Epithelial cell of esophagus (primary cell): ENCODE measurements at regions not wholly inside any gene's neighbourhood (a gene's known extent, or its start where the extent isn't known, plus 50 kb on each side); places are given as distances from the start of the nearest gene placed in this dataset.
A peak's percentile ranks its signal among the peaks of the same experiment; 100 is the strongest.

Experiments used
- DNase-seq: peaks from one replicate; pipeline ENCODE4 v3.0.0; 2010; ENCODE audit warnings: low read depth
- H3K4me3 ChIP-seq: 2 replicates; pipeline ENCODE4 v1.5.1; 2011; ENCODE audit warnings: mild to moderate bottlenecking, low read length, control low read depth
- CTCF ChIP-seq: IDR thresholded peaks from 2 replicates; pipeline ENCODE4 v1.5.1; 2011; ENCODE audit warnings: low read depth, mild to moderate bottlenecking, low read length, control low read depth, inconsistent platforms; ENCODE audit not compliant: insufficient read depth; ENCODE audit errors: missing control alignments

GRCh38 chr5:121608826-121609225, 242.9 kb upstream of the FTMT start:
- H3K4me3 ChIP-seq = no peak overlapping the region
- no peak for TF ChIP-seq CTCF
- peak; percentile 32 for DNase-seq

- no peak overlapping the region for H3K4me3 ChIP-seq
- no peak for DNase-seq
- no peak for TF ChIP-seq CTCF
These were observed 227.6 kb upstream of the FTMT start for GRCh38 chr5:121624035-121624434.

GRCh38 chr5:121628783-121629182, 222.9 kb upstream of the FTMT start:
- peak; percentile 38 for DNase-seq
- no peak for TF ChIP-seq CTCF
- H3K4me3 ChIP-seq = no peak overlapping the region

- DNase-seq = peak; percentile 48
- peak; percentile 62 for TF ChIP-seq CTCF
- no peak overlapping the region for H3K4me3 ChIP-seq
These were observed 221.3 kb upstream of the FTMT start for GRCh38 chr5:121630402-121630801.

GRCh38 chr5:121634946-121635345, 216.7 kb upstream of the FTMT start:
- DNase-seq = no peak
- TF ChIP-seq CTCF = no peak
- no peak overlapping the region for H3K4me3 ChIP-seq

GRCh38 chr5:121638126-121638525, 213.6 kb upstream of the FTMT start:
- no peak for DNase-seq
- TF ChIP-seq CTCF = no peak
- no peak overlapping the region for H3K4me3 ChIP-seq

- TF ChIP-seq CTCF = no peak
- DNase-seq = no peak
- no peak overlapping the region for H3K4me3 ChIP-seq
These were observed 211.4 kb upstream of the FTMT start for GRCh38 chr5:121640298-121640697.
